Hematopoietic multipotent progenitor cell treated with erythropoietin and hydrocortisone succinate and interleukin-3 and kit ligand, for 15 days (in vitro differentiated cells): ENCODE measurements at regions not wholly inside any gene's neighbourhood (a gene's known extent, or its start where the extent isn't known, plus 50 kb on each side); places are given as distances from the start of the nearest gene placed in this dataset.
A peak's percentile ranks its signal among the peaks of the same experiment; 100 is the strongest.

ENCODE experiments used
- DNase-seq: peaks from one replicate; pipeline ENCODE4 v3.0.0-alpha.2; 2015; ENCODE audit warnings: low spot score

DNA sequence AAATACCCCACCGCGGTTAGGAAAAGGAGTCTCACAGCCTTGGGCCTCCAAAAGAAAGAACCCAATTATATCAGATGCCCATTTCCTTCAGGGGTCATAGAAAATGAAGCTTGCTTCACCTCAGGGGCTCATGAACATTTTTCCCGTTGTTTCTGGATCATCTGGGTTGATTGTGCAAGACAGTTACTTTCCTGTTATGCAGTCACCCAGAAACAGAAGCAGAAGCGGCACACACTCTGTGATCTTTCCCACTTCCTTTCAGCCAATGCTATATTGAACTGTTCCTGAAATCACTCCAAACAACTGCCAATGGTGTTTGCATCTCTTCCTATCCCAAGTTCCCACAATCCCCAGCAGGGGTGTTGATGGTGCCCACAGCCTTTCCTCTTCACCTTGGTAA is 295.6 kb upstream of the RASGRP1 start:
- DNase-seq = no peak

DNA sequence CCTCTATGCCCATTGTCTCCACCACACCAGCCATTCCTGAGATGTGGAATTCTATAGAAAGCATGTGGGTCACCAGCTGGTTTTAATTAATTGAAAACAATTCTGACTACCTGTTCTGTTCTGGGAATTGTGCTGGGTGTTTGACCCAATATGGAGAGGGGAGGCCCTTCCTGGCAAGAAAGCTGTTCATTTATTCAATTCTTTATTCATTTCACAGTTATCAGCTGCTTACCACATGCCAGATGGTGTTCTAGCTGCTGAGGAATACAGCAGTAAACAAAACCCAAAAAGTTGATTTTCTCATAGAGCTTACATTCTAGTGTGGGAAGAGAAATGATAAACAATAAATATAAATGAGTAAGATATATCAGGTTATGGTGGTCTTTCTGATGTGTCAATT is 296.1 kb upstream of the RASGRP1 start:
- no peak for DNase-seq

DNA sequence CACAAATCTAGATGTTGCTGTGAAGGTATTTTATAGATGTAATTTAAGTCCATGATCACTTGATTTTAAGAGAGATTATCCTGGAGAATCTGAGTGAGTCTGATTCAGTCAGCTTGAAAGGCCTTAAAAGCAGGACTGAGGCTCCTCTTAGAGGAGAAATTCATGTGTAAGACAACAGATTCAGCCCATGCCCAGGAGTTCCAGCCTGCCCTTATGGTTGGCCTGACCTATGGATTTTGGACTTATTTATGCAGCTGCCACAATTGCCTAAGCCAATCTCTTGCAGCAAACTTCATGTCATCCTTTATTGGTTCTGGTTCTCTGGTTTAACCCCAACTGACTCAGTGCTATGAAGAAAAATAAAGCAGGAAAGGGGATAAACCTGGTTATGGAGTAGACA is 296.5 kb upstream of the RASGRP1 start:
- no peak for DNase-seq

DNA sequence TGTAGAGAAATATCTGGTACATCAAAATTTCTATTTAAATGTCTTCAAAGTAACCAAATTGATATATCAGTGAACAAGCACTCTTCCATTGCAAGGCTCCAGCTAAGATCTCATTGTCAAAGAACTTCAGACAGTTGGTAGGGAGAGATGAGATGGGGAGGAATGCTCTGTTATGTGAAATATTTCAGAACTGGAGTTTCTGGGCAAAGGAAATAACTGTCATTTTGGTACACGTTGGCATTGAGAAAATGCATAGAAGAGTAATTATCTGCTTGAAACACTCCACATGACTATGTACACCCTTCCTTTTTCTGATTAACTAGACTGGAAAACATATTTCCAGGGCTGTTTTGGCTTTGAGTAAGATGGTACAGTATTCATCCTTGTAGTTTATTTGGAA is 297.5 kb upstream of the RASGRP1 start:
- no peak for DNase-seq

DNA sequence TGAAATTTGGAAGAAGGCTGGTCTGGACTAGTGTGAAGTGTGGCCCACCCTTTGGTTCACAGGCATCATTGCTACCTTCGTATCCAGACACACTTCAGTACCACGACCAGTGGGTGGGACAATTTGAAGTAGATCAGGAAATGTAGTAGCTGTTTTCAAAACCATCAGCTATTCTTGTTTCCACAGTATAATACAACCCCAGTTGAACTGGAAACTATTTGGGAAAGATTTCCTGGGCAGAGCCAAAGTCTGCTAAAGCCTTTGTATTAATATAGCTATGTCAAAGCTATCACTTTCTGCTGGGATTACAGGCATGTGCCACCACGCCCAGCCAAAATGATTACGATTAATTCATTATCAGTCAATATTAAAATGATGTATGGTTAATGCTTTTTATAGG is 298.8 kb upstream of the RASGRP1 start:
- DNase-seq = no peak

DNA sequence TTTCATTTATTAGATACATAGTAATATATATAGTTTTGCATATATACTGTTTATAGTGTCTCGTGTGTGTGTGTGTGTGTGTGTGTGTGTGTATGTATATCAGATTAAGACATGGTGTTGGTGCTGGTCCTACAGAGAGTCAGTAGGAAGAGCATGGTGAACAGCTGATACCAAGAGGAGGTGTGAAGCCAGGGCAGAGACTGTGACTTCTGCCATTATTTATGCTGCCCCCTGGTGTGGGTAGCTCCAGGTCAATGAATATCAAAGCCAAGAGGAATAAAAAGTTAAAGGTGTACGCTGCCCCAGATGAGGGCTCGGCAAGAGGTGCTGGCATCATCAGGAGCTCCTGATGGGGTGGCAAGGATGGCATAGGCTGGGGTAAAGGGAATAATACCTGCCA is 299.5 kb upstream of the RASGRP1 start:
- no peak for DNase-seq

DNA sequence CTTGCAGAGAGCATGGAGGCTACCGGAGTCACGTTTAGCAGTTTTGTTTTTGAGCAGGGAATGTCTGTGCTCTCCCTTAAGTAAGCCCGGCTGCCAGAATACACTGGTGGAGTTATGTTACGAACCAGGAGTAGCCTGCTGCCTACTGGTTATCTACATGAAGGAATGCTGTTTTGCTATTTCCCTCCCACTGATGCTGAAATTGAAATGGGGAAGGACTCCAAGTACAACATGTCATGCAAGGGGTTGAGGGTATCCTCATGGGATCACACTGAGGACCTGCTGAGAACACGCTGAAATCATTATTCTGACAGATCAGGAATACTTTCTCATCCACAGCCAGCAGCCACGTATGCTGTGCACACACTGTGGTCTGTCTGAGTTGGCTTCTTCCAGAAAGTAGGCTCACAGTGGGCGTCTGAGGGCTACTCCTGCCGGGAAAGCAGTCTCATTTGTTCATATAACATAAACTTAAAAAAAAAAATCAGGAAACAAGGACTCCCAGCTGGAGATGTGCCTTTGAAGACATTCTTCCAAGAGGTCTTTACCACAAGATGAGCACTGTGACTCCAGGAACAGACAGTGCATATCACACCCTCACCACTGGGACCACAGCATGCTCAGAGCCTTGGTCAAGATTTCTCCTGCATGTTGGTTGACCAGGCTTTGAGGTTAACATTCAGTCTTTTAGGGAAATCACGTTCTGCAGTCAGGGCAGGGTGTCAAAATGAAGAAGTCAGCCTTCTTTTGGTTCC is 300.4 kb upstream of the RASGRP1 start:
- no peak for DNase-seq

DNA sequence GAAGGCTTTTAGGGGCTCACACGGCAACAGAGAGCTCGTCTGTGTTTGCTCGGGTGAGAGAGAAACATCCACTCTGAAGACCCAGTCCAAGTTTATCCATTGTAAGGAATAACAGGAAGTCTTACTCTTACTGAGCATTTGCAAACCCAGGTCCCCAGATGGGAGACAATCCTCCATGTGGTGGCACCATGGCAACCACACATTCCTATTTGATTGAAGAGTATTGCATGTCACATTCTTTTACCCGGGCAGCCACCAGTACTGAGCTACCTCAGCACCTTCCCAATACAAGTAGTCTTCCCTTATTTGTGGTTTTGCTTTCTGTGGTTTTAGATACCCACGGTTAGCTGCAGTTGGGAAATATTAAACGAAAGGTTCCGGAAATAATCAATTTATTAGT is 302.9 kb upstream of the RASGRP1 start:
- no peak for DNase-seq

DNA sequence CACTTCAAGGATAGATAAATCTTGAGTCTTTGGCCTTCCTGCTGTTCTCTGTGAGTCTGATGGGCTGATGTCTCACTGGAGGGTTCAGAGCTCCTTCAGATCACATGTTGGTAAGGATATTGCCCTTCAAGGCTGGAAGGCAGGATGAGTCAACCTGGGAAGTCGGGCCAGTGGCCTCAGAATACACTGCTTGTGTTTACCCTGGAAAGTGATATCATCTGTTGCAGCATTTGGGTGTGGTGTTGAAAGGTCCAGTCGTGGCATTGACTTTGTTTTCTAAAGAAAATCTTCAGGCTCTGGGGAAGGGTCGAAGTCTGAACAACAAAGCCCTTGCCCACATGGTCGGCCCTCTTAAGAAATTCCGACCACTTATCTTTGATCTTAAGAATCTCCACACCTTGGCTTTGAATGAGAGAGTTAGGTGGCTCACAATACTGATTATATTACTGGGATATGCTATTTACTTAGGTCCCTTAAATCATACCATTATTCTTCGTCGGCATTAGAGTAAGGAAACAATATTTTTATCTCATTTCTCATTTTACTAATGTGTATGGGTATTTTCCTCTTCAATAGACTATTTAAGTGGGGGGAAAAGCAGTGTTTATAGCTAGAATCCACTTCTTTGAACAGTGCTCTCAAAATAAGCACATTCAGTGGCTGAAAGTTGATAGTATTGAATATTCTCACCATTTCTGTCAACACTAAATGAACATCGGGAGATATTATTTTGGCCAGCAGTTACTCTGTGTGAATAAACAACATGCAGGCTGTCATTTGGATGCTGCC is 303.9 kb upstream of the RASGRP1 start:
- DNase-seq = no peak

DNA sequence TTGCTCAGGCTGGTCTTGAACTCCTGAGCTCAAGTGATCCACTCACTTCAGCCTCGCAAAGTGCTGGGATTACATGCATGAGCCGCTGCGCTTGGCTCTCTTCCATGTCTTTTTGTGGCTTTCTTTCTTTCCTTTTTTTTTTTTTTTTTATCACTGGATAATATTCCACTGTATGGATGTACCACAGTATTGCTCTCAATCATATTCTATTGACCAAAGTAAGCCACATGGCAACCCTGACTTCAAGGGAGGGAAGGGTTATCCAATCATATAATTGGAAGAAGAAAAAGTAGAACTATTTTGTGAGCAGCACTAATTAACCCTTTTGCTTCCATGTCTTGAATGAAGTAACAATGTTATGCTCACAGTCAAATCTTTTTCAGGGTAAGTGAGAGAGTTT is 307.0 kb upstream of the RASGRP1 start:
- no peak for DNase-seq

DNA sequence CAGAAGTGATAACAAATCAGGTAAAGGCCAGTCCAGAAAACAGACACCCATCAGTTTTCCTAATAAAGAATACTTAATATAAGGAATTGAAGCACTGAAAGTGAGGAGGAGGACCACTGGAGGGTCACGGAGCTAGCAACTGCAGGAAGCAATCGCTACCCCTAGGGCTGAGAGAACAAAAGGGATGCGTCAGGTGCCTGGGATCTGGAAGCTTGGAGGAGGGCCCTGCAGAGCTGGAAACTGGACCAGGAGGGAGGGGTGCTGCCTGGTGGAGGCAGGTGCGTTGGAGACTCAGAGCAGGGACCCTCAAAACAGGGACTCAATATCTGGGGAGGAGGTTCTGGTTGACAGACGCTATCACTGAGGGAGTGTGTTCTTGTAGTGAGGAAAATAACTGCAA is 308.1 kb upstream of the RASGRP1 start:
- no peak for DNase-seq

DNA sequence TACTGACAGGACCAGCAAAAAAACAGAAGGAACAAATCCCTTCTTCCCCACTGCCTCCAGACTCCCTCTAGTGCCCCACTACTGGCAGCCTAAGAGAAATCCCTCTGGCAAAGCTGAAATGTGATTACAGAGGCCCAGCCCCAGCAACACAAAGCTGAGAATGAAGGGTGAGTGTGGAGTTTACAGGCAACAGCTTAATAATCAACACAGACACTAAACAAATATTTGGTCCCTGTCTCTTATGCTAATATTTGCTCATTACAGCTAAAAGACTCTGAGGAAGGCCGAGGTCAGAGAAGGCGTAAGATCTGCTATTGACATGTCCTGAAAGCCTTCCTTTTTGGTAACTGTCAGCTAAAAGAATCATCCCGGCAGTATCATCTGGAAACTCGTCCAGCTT is 308.5 kb upstream of the RASGRP1 start:
- DNase-seq = no peak

DNA sequence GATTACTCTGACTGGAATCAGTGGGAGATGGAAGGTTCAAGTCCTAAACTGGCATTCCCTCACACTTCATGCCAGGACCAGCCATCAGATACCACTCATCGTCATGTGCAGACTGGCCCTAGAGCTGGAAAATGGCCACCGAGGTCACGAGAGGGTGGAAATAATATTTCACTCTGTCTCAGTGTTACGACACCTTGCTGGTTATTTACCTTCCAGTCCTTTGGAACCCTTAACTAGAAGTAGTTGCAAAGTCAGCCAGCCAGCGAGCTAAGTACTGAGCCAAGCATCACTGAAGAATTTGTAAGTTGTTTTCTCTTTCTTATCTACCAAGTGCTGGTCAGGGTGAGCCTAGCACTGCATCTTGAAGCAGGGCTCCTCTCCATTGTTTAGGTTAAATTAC is 309.9 kb upstream of the RASGRP1 start:
- no peak for DNase-seq

DNA sequence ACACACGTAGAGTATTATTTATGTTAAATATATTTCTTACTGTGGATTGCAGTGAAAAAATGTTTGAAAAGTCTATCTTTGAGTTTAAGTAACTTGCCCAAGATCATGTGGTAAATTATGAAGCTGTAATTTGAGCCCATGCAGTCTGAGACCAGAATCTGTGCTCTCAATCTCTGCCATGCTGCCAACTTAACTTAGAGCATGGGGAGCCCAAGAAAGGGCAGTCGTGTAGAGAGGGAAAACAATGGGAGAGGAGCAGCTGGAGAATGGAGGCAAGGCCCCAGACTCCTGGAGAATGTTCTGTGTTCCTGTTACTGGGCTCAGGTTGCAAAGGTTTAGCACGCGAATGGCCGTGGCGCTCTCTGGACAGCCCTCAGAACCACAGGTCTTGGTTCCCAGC is 311.6 kb upstream of the RASGRP1 start:
- DNase-seq = no peak

DNA sequence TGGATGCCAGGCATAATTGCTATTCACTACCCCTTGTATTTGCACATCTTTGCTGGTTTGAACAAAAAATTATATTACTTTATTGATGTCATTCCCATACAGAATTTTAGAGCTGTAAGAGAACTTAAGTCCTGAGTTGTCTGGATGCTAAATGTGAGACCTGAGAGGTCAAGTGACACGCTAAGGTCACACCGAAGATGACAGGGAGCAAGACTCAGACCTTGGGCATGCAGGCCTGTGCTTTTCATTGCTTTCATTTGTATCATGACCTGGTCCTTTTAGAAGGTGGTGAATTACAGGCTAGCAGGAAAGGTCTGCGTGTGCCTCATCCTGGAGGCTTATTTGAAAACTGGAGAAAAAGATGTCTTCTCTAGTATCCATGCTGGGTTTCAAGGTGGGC is 312.0 kb upstream of the RASGRP1 start:
- DNase-seq = no peak

DNA sequence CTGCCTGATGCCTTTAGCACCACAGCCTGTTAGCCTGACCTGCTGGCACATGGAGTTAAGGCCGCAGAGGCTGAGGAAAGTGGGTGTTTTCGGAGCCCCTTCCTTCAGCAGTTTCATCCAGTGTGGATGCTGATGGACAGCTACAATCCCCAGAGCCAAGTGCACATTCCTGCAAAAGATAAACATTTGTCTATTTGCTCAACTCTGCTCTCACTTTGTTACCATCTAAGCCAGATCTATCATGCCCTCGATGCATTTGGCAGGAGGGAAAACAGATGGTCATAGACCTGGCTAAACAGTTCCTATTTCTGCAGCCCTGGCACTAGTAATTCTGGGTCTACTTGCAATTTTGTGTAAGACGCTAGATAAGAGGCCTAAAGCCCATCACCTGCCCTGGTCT is 312.9 kb upstream of the RASGRP1 start:
- DNase-seq = no peak

DNA sequence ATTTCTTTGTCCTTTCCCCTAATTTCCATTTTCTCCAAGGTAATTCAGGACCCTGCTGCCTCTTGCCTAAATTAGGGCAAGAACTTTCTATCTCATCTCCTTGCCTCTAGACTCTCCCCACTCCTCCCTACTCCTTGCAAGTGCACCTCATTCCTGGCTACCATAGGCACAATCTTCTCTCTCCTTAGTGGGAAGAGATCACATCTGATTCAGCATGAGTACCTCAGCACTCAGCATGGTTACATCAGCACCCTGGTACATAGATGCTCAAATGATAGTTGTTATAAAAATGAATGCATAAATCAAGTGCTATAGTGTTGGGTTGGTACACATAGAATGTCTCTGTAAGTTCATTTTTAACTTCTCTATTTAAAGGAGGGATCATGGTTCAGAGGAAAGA is 313.4 kb upstream of the RASGRP1 start:
- no peak for DNase-seq

DNA sequence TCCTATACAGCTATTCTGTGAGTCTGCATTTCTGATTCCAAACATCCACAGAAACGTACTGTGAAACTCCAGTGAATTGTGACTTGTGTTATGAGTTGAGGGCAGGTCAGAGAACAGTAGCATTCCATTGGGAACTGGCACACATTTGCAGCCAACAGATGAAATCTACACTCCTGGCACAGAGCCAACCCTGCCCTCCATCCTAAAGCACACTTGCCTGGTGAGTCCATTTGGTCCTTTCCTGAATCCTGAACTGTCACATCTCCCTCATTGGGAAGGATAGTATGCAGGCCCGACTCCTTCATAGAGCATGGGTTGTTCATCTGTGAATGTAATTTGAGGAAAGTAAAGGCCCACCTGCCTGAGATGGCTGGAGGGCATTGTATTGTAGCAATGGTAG is 314.3 kb upstream of the RASGRP1 start:
- peak; percentile 4 for DNase-seq

DNA sequence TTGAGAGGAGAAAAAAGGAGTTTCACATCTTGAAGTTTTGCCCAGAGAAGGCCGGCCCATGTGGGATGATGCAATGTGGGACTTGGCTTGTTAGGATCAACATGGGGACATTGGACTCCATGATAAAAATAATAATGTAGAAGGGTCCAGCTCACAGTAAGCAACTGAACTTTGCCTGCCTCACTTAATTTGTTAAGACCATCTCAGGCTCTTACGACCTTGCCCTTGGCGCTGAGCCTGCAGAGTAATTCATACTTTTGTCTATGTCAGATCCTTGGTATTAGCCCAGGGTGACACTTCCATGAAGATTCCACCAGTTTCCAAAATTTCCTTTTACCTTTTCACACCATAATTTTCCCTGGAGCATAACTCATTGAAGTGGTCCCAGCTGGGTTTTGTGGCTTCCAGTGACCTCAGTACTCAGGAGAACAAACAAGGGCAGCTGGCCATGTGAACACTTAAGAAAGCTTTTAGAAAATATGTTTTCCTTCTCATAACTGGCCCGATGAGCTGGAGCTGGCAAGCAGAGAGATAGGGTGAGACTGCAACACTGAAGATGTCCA is 315.4 kb upstream of the RASGRP1 start:
- DNase-seq = no peak

DNA sequence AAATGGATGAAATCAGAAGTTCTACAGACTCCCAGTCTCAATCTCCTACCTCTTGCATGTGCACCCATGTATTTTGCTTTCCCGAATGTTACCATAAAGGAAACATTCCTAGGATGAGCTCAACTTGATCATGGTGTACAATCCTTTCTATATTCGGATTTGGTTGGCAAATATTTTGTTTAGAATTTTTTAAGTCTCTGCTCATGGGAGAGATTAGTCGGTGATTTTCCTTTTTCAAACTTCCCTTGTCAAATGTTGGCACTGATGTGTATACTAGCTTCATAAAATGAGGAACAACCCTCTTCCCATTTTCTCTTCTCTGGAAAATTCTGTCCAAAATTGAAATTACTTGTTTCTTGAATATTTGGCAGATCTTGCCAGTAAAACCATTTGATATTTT is 317.6 kb upstream of the RASGRP1 start:
- no peak for DNase-seq

DNA sequence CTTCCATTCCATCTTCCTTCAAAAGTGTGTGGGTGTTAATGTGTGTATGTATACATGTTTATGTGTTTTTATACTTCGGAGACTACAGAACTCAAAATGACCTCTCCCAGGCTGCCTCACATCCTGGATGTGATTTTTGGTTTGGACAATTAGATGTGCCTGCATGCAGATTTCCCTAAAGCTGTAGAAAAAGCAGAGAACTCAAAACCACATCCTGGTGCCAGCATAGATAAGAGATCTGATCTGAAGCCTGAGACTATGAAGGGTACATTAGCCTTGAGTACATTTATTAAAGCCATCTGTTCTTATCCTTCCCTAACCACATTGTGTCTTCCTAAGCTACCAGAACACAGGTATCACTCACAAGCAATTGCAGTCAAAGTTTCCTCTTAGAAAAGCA is 319.4 kb upstream of the RASGRP1 start:
- no peak for DNase-seq

DNA sequence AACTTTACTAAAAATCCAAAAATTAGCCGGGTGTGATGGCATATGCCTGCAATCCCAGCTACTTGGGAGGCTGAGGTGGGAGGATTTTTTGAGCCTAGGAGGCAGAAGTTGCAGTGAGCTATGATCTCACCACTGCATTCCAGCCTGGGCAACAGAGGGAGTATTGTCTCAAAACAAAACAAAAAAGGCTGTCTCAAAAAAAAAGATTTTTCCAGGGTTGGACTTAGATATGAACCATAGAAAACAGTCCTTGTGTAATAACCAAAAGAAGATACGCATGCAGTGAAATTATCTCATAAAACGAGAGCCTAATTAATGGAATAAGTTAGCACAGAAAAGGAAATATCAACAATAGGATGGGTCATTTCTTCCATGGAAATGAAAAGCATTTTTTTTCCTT is 320.4 kb upstream of the RASGRP1 start:
- DNase-seq = no peak

DNA sequence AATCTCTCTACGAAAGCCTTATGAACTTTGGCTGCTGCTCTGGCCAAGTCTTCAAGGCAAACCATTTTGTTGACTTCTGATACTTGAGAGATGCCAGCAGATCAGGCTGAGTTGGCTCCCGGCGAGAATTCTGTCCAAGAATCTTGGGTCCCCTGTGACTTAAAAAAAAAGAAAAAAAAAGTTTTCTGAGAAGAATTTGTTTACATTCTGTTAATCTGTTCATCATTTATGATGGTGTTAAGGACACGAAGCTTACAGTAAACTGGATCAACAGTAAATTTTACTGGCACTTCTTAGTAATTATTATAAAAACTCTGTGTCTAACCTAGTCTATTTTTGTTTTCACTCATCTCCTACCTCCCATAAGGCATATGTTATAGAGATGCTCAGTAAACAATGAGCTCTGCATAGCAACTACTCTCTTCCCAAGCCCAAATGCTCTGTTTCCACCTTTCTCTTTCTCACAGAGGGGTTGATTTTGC is 320.9 kb upstream of the RASGRP1 start:
- no peak for DNase-seq
